Adipocyte (in vitro differentiated cells): ENCODE measurements at regions not wholly inside any gene's neighbourhood (a gene's known extent, or its start where the extent isn't known, plus 50 kb on each side); places are given as distances from the start of the nearest gene placed in this dataset.

Source experiments
- DNase-seq: peaks from one replicate; pipeline ENCODE4 v3.0.0-alpha.2; 2015; ENCODE audit warnings: low read depth
- H3K27me3 ChIP-seq: replicated peaks from 2 replicates; pipeline ENCODE4 v1.7.0; 2013; ENCODE audit warnings: mild to moderate bottlenecking, low read length, moderate library complexity; ENCODE audit not compliant: control insufficient read depth, insufficient read depth
- H3K36me3 ChIP-seq: 2 replicates; pipeline ENCODE4 v1.7.0; 2013; ENCODE audit warnings: low read length, mild to moderate bottlenecking, moderate library complexity; ENCODE audit not compliant: control insufficient read depth, insufficient read depth, severe bottlenecking
- H3K4me1 ChIP-seq: 2 replicates; pipeline ENCODE4 v1.7.0; 2013; ENCODE audit warnings: mild to moderate bottlenecking, low read length, moderate library complexity; ENCODE audit not compliant: control insufficient read depth, insufficient read depth
- H3K4me3 ChIP-seq: 2 replicates; pipeline ENCODE4 v1.7.0; 2013; ENCODE audit warnings: mild to moderate bottlenecking, low read length, moderate library complexity
- H3K9ac ChIP-seq: 2 replicates; pipeline ENCODE4 v1.7.0; 2013; ENCODE audit warnings: mild to moderate bottlenecking, low read length, moderate library complexity
- H3K9me3 ChIP-seq: 2 replicates; pipeline ENCODE4 v1.7.0; 2013; ENCODE audit warnings: mild to moderate bottlenecking, low read length, moderate library complexity; ENCODE audit not compliant: control insufficient read depth

- no peaks in the 10 kb centered on the region for H3K9me3 ChIP-seq
- no peak for DNase-seq
Measured at GRCh38 chr2:239905884-239906654, 119.1 kb downstream of the NDUFA10 start.

GRCh38 chr2:239905306-239905705 lies 119.8 kb downstream of the NDUFA10 start:
- H3K36me3 ChIP-seq = no peaks in the 10 kb centered on the region
- no peak overlapping the region for H3K9ac ChIP-seq
- no peak for DNase-seq
- no peaks in the 10 kb centered on the region for H3K9me3 ChIP-seq
- peaks cover 20% of the 10 kb centered on the region for H3K27me3 ChIP-seq
- H3K4me3 ChIP-seq = no peak overlapping the region
- no peaks in the 10 kb centered on the region for H3K4me1 ChIP-seq

More at GRCh38 chr2:239905884-239906654, 119.1 kb downstream of the NDUFA10 start:
- H3K4me3 ChIP-seq = no peak overlapping the region
- no peaks in the 10 kb centered on the region for H3K4me1 ChIP-seq
- H3K36me3 ChIP-seq = no peaks in the 10 kb centered on the region
- peaks cover 13% of the 10 kb centered on the region for H3K27me3 ChIP-seq
- H3K9ac ChIP-seq = no peak overlapping the region

GRCh38 chr2:239904496-239904895 lies 120.6 kb downstream of the NDUFA10 start:
- H3K27me3 ChIP-seq = peaks cover 21% of the 10 kb centered on the region
- no peak for DNase-seq
- H3K9ac ChIP-seq = no peak overlapping the region
- no peaks in the 10 kb centered on the region for H3K9me3 ChIP-seq
- H3K4me1 ChIP-seq = no peaks in the 10 kb centered on the region
- no peak overlapping the region for H3K4me3 ChIP-seq
- H3K36me3 ChIP-seq = no peaks in the 10 kb centered on the region

GRCh38 chr2:239903803-239904202 lies 121.3 kb downstream of the NDUFA10 start:
- Histone ChIP-seq H3K9ac (no peak overlapping the region), H3K9me3 (no peaks in the 10 kb centered on the region), H3K4me1 (no peaks in the 10 kb centered on the region), H3K27me3 (peaks cover 21% of the 10 kb centered on the region), H3K36me3 (no peaks in the 10 kb centered on the region), H3K4me3 (no peak overlapping the region)
- no peak for DNase-seq

- no peak for DNase-seq
- H3K9me3 ChIP-seq = peaks cover 3% of the 10 kb centered on the region
- no peak overlapping the region for H3K4me3 ChIP-seq
- H3K9ac ChIP-seq = no peak overlapping the region
- peaks cover 26% of the 10 kb centered on the region for H3K27me3 ChIP-seq
- H3K36me3 ChIP-seq = no peaks in the 10 kb centered on the region
- no peaks in the 10 kb centered on the region for H3K4me1 ChIP-seq
Measured at GRCh38 chr2:239903210-239903609, 121.9 kb downstream of the NDUFA10 start.

GRCh38 chr2:239902749-239903201 lies 122.4 kb downstream of the NDUFA10 start:
- no peak overlapping the region for H3K9ac ChIP-seq
- no peaks in the 10 kb centered on the region for H3K4me1 ChIP-seq
- H3K4me3 ChIP-seq = no peak overlapping the region
- DNase-seq = no peak
- H3K9me3 ChIP-seq = peaks cover 6% of the 10 kb centered on the region
- no peaks in the 10 kb centered on the region for H3K36me3 ChIP-seq
- H3K27me3 ChIP-seq = peaks cover 30% of the 10 kb centered on the region

GRCh38 chr2:239898292-239898925 lies 126.7 kb downstream of the NDUFA10 start:
- Histone ChIP-seq H3K9me3 (peaks cover 6% of the 10 kb centered on the region), H3K9ac (no peak overlapping the region), H3K4me1 (no peaks in the 10 kb centered on the region), H3K27me3 (peaks cover 44% of the 10 kb centered on the region), H3K36me3 (no peaks in the 10 kb centered on the region), H3K4me3 (no peak overlapping the region)
- DNase-seq = no peak

GRCh38 chr2:239897596-239898235 lies 127.4 kb downstream of the NDUFA10 start:
- peaks cover 38% of the 10 kb centered on the region for H3K27me3 ChIP-seq
- peaks cover 6% of the 10 kb centered on the region for H3K9me3 ChIP-seq
- no peak overlapping the region for H3K9ac ChIP-seq
- no peak for DNase-seq
- H3K36me3 ChIP-seq = no peaks in the 10 kb centered on the region
- no peak overlapping the region for H3K4me3 ChIP-seq
- no peaks in the 10 kb centered on the region for H3K4me1 ChIP-seq

GRCh38 chr2:239896075-239896474 lies 129.1 kb downstream of the NDUFA10 start:
- H3K9ac ChIP-seq = no peak overlapping the region

GRCh38 chr2:239895669-239896068 lies 129.5 kb downstream of the NDUFA10 start:
- Histone ChIP-seq H3K36me3 (no peaks in the 10 kb centered on the region), H3K4me1 (no peaks in the 10 kb centered on the region), H3K9ac (no peak overlapping the region), H3K27me3 (peaks cover 39% of the 10 kb centered on the region), H3K9me3 (peaks cover 6% of the 10 kb centered on the region), H3K4me3 (no peak overlapping the region)
- DNase-seq = no peak

More at GRCh38 chr2:239896075-239896474, 129.1 kb downstream of the NDUFA10 start:
- Histone ChIP-seq H3K4me3 (no peak overlapping the region), H3K27me3 (peaks cover 42% of the 10 kb centered on the region), H3K9me3 (peaks cover 6% of the 10 kb centered on the region), H3K4me1 (no peaks in the 10 kb centered on the region), H3K36me3 (no peaks in the 10 kb centered on the region)
- no peak for DNase-seq

- H3K9me3 ChIP-seq = peaks cover 6% of the 10 kb centered on the region
- no peak for DNase-seq
- no peak overlapping the region for H3K4me3 ChIP-seq
- H3K4me1 ChIP-seq = no peaks in the 10 kb centered on the region
- H3K9ac ChIP-seq = no peak overlapping the region
- H3K27me3 ChIP-seq = peaks cover 36% of the 10 kb centered on the region
- H3K36me3 ChIP-seq = no peaks in the 10 kb centered on the region
Measured at GRCh38 chr2:239895116-239895515, 130.0 kb downstream of the NDUFA10 start.
